Endothelial cell of umbilical vein (primary cell): ENCODE measurements at regions not wholly inside any gene's neighbourhood (a gene's known extent, or its start where the extent isn't known, plus 50 kb on each side); places are given as distances from the start of the nearest gene placed in this dataset.

Experiments
- BruUV-seq: library from RNA; stranded (reverse); fragments of 400-500 nt; replicated peaks from 2 replicates; lab custom pipeline; 2021; lab: Mats Ljungman, UMichigan
- CTCF ChIA-PET: fragments of 300-600, 350-600 bp; sonication (Branson Sonifier 250); formaldehyde crosslinking; loops from one replicate; lab custom pipeline; 2021; ENCODE audit warnings: antibody characterized with exemption, inconsistent platforms; lab: Charles Lee
- POLR2A ChIA-PET: fragments of 300-600, 350-600 bp; sonication (Branson Sonifier 250); formaldehyde crosslinking; loops from one replicate; lab custom pipeline; 2021; ENCODE audit warnings: antibody characterized with exemption, inconsistent platforms; lab: Charles Lee
- DNase-seq: peaks from one replicate; pipeline ENCODE4 v3.0.0-alpha.2; 2011; ENCODE audit warnings: low read depth, low spot score
- FAIRE-seq: peaks from 2 replicates; lab custom pipeline; 2011; peaks lifted over from hg19 to GRCh38; lab: Jason Lieb, UNC
- H2AFZ ChIP-seq: 2 replicates; pipeline ENCODE4 v1.6.0; 2012; ENCODE audit warnings: low read depth, low read length, control low read depth, inconsistent platforms
- H3K27ac ChIP-seq: 2 replicates; pipeline ENCODE4 v1.5.1; 2011; ENCODE audit warnings: low read depth, mild to moderate bottlenecking, control low read depth, low read length, moderate library complexity; ENCODE audit not compliant: insufficient read depth
- H3K27me3 ChIP-seq, 2 experiments: 2 replicates each; pipeline versions ENCODE4 v1.6.0 to v1.6.1; 2011; ENCODE audit warnings: low read length in 2 of 2, mixed read lengths in 1 of 2; ENCODE audit not compliant: control insufficient read depth in 2 of 2, insufficient read depth in 2 of 2
- H3K36me3 ChIP-seq, 2 experiments: 2 replicates in 1 of 2; 3 replicates in 1 of 2; pipeline ENCODE4 v1.5.1; 2011; ENCODE audit warnings: low read length in 2 of 2, mild to moderate bottlenecking in 1 of 2, moderate library complexity in 1 of 2; ENCODE audit not compliant: control insufficient read depth in 2 of 2, insufficient read depth in 2 of 2; ENCODE audit errors: extremely low read depth in 1 of 2
- H3K4me1 ChIP-seq: 3 replicates; pipeline ENCODE4 v1.5.1; 2011; ENCODE audit warnings: mild to moderate bottlenecking, low read length; ENCODE audit not compliant: control insufficient read depth, insufficient read depth; ENCODE audit errors: extremely low read depth
- H3K4me2 ChIP-seq: 2 replicates; pipeline ENCODE4 v1.6.1; 2011; ENCODE audit warnings: low read length, control low read depth, mixed read lengths; ENCODE audit not compliant: insufficient read depth
- H3K4me3 ChIP-seq, 3 experiments: fragments of 200-600 bp in 1 of 3; sonication (generic), shearing (Covaris generic) in 1 of 3; replicated peaks in 1 of 3; 2 replicates each; pipeline ENCODE4 v1.5.1; 2011 to 2016; ENCODE audit warnings: control low read depth in 3 of 3, low read length in 3 of 3, mild to moderate bottlenecking in 2 of 3, inconsistent platforms in 1 of 3, low read depth in 1 of 3, moderate library complexity in 1 of 3; ENCODE audit not compliant: insufficient read depth in 1 of 3
- H3K79me2 ChIP-seq: 2 replicates; pipeline ENCODE4 v1.6.0; 2012; ENCODE audit warnings: low read length, inconsistent platforms; ENCODE audit not compliant: control insufficient read depth, insufficient read depth
- H3K9ac ChIP-seq: replicated peaks from 2 replicates; pipeline ENCODE3; 2011; ENCODE audit warnings: low read length, control low read depth; ENCODE audit not compliant: insufficient read depth; ENCODE audit errors: extremely low read depth
- H3K9me1 ChIP-seq: replicated peaks from 3 replicates; pipeline ENCODE4 v1.6.0; 2011; ENCODE audit warnings: mild to moderate bottlenecking, low read length; ENCODE audit not compliant: control insufficient read depth, insufficient read depth; ENCODE audit errors: extremely low read depth
- H3K9me3 ChIP-seq: replicated peaks from 2 replicates; pipeline ENCODE4 v1.5.1; 2012; ENCODE audit warnings: low read length, inconsistent platforms; ENCODE audit not compliant: control insufficient read depth, insufficient read depth
- H4K20me1 ChIP-seq: replicated peaks from 2 replicates; pipeline ENCODE3; 2011; ENCODE audit warnings: mild to moderate bottlenecking, low read length; ENCODE audit not compliant: control insufficient read depth, insufficient read depth; ENCODE audit errors: extremely low read depth
- EZH2 ChIP-seq: IDR thresholded peaks from 2 replicates; pipeline ENCODE4 v1.6.1; 2012; ENCODE audit warnings: borderline replicate concordance, low read depth, mild to moderate bottlenecking, moderate library complexity, low read length, inconsistent platforms; ENCODE audit not compliant: severe bottlenecking
- FOS ChIP-seq: IDR thresholded peaks from 2 replicates; pipeline ENCODE4 v1.6.1; 2011; ENCODE audit warnings: mild to moderate bottlenecking, low read length, moderate library complexity, borderline replicate concordance; ENCODE audit not compliant: insufficient read depth
- GATA2 ChIP-seq: IDR thresholded peaks from 2 replicates; pipeline ENCODE4 v1.7.0; 2011; ENCODE audit warnings: low read depth, mild to moderate bottlenecking, moderate library complexity, mixed read lengths, low read length; ENCODE audit not compliant: insufficient read length, insufficient read depth
- JUN ChIP-seq: IDR thresholded peaks from 2 replicates; pipeline ENCODE4 v1.6.1; 2011; ENCODE audit warnings: borderline replicate concordance, low read depth; ENCODE audit not compliant: insufficient read length, insufficient read depth
- MYC ChIP-seq: IDR thresholded peaks from one replicate; pipeline ENCODE4 v1.6.1; 2011; ENCODE audit warnings: mild to moderate bottlenecking, low read depth, low read length
- POLR2A ChIP-seq: IDR thresholded peaks from 2 replicates; pipeline ENCODE4 v1.6.1; 2012; ENCODE audit warnings: low read depth, mild to moderate bottlenecking, control low read depth, low read length
- POLR2AphosphoS5 ChIP-seq: IDR thresholded peaks from 2 replicates; pipeline ENCODE4 v1.6.1; 2012; ENCODE audit warnings: low read depth, mild to moderate bottlenecking, control low read depth, low read length, moderate library complexity; ENCODE audit not compliant: insufficient read depth
- dilution Hi-C: fragments of 300-500 bp; cut with MboI; formaldehyde crosslinking; loops from one replicate; pipeline ENCODE4 v1.15.0; 2019; ENCODE audit warnings: low sequenced_read_pairs; ENCODE audit not compliant: extremely low pct_ligation_motif_present
- intact Hi-C: fragments of 100-400 bp; cut with micrococcal nuclease; formaldehyde crosslinking; loops from one replicate; pipeline ENCODE4 v1.10.0; 2022
- TF ChIP-seq, protein P1 (sequence below): IDR thresholded peaks from 2 replicates; pipeline ENCODE4 v1.6.1; 2011; ENCODE audit not compliant: insufficient read depth, insufficient read length
- TF ChIP-seq, protein P2 (sequence below), 2 donors: IDR thresholded peaks; 1 replicate in 1 of 2; 2 replicates in 1 of 2; pipeline ENCODE4 v1.5.1; 2011; ENCODE audit warnings: low read length in 2 of 2, mild to moderate bottlenecking in 2 of 2, moderate library complexity in 2 of 2, control low read depth in 1 of 2, inconsistent platforms in 1 of 2, low read depth in 1 of 2; ENCODE audit not compliant: insufficient read depth in 1 of 2; ENCODE audit errors: extremely low read depth in 1 of 2

GRCh38 chr1:60348884-60349283 is 275.3 kb upstream of the C1orf87 start:
- BruUV-seq: no TSS peak
- Histone ChIP-seq H3K4me2 (no peak overlapping the region), H3K27me3 (no peaks in the 10 kb centered on the region), H3K9ac (no peak overlapping the region), H3K9me1 (no peaks in the 10 kb centered on the region), H2AFZ (no peak overlapping the region), H3K4me1 (no peaks in the 10 kb centered on the region), H3K79me2 (no peaks in the 10 kb centered on the region), H3K9me3 (no peaks in the 10 kb centered on the region), H4K20me1 (no peaks in the 10 kb centered on the region), H3K36me3 (no peaks in the 10 kb centered on the region), H3K27ac (no peak overlapping the region), H3K4me3 (no peak overlapping the region)
- DNase-seq: no peak
- intact Hi-C loops: no loop called here
- TF ChIP-seq MYC: no peak
- no peak for TF ChIP-seq EZH2
- TF ChIP-seq, protein P1, sequence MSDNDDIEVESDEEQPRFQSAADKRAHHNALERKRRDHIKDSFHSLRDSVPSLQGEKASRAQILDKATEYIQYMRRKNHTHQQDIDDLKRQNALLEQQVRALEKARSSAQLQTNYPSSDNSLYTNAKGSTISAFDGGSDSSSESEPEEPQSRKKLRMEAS: no peak
- POLR2A ChIA-PET: no interaction called here
- CTCF ChIA-PET: interaction anchor here (0.8 kb wide), 1 partner anchor 14 kb away, joined by 3 read pairs; no protein-coding TSS in a partner anchor
- FAIRE-seq: no peak
- dilution Hi-C loops: no loop called here

- no peak for FAIRE-seq
- DNase-seq: no peak
- Histone ChIP-seq H3K79me2 (no peaks in the 10 kb centered on the region), H3K27me3 (no peaks in the 10 kb centered on the region), H3K4me1 (no peaks in the 10 kb centered on the region), H4K20me1 (no peaks in the 10 kb centered on the region), H3K9ac (no peak overlapping the region), H3K4me2 (no peak overlapping the region), H3K36me3 (no peaks in the 10 kb centered on the region), H3K27ac (no peak overlapping the region), H2AFZ (no peak overlapping the region), H3K9me1 (no peaks in the 10 kb centered on the region), H3K4me3 (no peak overlapping the region), H3K9me3 (no peaks in the 10 kb centered on the region)
- no peak for TF ChIP-seq POLR2A
- TF ChIP-seq, protein P1: no peak
- no peak for TF ChIP-seq POLR2AphosphoS5
- no peak for TF ChIP-seq EZH2
- TF ChIP-seq GATA2: no peak
- TF ChIP-seq MYC: no peak
- TF ChIP-seq, protein P2, sequence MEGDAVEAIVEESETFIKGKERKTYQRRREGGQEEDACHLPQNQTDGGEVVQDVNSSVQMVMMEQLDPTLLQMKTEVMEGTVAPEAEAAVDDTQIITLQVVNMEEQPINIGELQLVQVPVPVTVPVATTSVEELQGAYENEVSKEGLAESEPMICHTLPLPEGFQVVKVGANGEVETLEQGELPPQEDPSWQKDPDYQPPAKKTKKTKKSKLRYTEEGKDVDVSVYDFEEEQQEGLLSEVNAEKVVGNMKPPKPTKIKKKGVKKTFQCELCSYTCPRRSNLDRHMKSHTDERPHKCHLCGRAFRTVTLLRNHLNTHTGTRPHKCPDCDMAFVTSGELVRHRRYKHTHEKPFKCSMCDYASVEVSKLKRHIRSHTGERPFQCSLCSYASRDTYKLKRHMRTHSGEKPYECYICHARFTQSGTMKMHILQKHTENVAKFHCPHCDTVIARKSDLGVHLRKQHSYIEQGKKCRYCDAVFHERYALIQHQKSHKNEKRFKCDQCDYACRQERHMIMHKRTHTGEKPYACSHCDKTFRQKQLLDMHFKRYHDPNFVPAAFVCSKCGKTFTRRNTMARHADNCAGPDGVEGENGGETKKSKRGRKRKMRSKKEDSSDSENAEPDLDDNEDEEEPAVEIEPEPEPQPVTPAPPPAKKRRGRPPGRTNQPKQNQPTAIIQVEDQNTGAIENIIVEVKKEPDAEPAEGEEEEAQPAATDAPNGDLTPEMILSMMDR (IDR thresholded peaks at IDR 0.05; ENCODE audit: extremely low read depth in 1 of 2, insufficient read depth in 1 of 2, low read depth in 1 of 2, low read length in 2 of 2): no peak
- no peak for TF ChIP-seq FOS
- no peak for TF ChIP-seq JUN
- dilution Hi-C loops: no loop called here
- intact Hi-C loops: no loop called here
- ChIA-PET CTCF (no interaction called here), POLR2A (no interaction called here)
- no TSS peak for BruUV-seq
Measured at GRCh38 chr1:60345621-60346020, 272.1 kb upstream of the C1orf87 start.
